ENCODE measurements at regions not wholly inside any gene's neighbourhood (a gene's known extent, or its start where the extent isn't known, plus 50 kb on each side); places are given as distances from the start of the nearest gene placed in this dataset.

- no peak overlapping the region for H3K4me3 ChIP-seq
- no peaks in the 10 kb centered on the region for H3K36me3 ChIP-seq
- no peaks in the 10 kb centered on the region for H3K27me3 ChIP-seq
- no peaks in the 10 kb centered on the region for H3K9me3 ChIP-seq
- no peaks in the 10 kb centered on the region for H3K4me1 ChIP-seq
- H4K20me1 ChIP-seq: no peaks in the 10 kb centered on the region
- H3K27ac ChIP-seq: no peak overlapping the region
- H3K4me2 ChIP-seq: no peak overlapping the region
- no peak overlapping the region for H3K9ac ChIP-seq
- no peak for TF ChIP-seq Cebpa-rat (IDR thresholded peaks at IDR 0.05)
These were observed 56.7 kb upstream of the PCSK5 start for GRCh38 chr9:75833778-75834177.

- no peak for TF ChIP-seq Cebpa-rat (IDR thresholded peaks at IDR 0.05)
- no peak overlapping the region for H3K27ac ChIP-seq
- no peaks in the 10 kb centered on the region for H3K27me3 ChIP-seq
These were observed 55.6 kb upstream of the PCSK5 start for GRCh38 chr9:75834878-75835277.

More at GRCh38 chr9:75834878-75835277, 55.6 kb upstream of the PCSK5 start:
- H3K9ac ChIP-seq: no peak overlapping the region
- no peaks in the 10 kb centered on the region for H4K20me1 ChIP-seq
- no peaks in the 10 kb centered on the region for H3K9me3 ChIP-seq
- H3K4me2 ChIP-seq: no peak overlapping the region
- no peak overlapping the region for H3K4me3 ChIP-seq
- no peaks in the 10 kb centered on the region for H3K4me1 ChIP-seq
- H3K36me3 ChIP-seq: no peaks in the 10 kb centered on the region

Measured in BLaER1 (cell line).